GM13976 (cell line): ENCODE measurements at regions not wholly inside any gene's neighbourhood (a gene's known extent, or its start where the extent isn't known, plus 50 kb on each side); places are given as distances from the start of the nearest gene placed in this dataset.

Source experiments
- DNase-seq: peaks from one replicate; pipeline ENCODE4 v3.0.0; 2012; ENCODE audit warnings: low spot score
- in situ Hi-C: fragments of 300-500 bp; cut with MboI; formaldehyde crosslinking; loops from one replicate; pipeline ENCODE4 v1.12.0; 2022; ENCODE audit warnings: low sequenced_read_pairs, mixed read lengths, inconsistent platforms; ENCODE audit not compliant: unreplicated experiment
- TF ChIP-seq, protein P1 (sequence below): IDR thresholded peaks from 2 replicates; pipeline ENCODE4 v1.5.1; 2012; ENCODE audit warnings: borderline replicate concordance, mild to moderate bottlenecking; ENCODE audit not compliant: insufficient read depth; ENCODE audit errors: extremely low read depth, missing control alignments, control extremely low read depth

DNA sequence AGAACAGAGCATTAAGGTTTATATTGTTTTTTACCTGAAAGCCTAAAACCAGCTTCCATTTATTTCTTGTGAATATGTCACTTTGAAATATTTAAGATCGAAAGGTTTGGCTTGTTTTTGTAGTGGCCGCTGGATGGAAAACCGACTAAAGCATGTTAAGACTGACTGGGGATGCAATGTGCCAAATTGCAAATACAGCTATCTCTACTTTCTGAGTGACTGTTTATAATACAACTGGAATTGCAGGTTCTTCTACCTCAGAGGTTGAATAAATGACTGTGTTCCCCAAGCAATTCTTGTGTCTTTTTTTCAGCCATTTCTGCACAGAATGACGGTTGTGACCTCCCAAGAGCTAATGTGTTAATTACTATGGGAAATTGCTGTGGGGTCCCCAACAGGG, 50.0 kb upstream of the TMTC4 start:
- in situ Hi-C loops: loop anchor here (25.0 kb wide), 1 partner anchor 363 kb away; no protein-coding TSS in a partner anchor
- TF ChIP-seq, protein P1, sequence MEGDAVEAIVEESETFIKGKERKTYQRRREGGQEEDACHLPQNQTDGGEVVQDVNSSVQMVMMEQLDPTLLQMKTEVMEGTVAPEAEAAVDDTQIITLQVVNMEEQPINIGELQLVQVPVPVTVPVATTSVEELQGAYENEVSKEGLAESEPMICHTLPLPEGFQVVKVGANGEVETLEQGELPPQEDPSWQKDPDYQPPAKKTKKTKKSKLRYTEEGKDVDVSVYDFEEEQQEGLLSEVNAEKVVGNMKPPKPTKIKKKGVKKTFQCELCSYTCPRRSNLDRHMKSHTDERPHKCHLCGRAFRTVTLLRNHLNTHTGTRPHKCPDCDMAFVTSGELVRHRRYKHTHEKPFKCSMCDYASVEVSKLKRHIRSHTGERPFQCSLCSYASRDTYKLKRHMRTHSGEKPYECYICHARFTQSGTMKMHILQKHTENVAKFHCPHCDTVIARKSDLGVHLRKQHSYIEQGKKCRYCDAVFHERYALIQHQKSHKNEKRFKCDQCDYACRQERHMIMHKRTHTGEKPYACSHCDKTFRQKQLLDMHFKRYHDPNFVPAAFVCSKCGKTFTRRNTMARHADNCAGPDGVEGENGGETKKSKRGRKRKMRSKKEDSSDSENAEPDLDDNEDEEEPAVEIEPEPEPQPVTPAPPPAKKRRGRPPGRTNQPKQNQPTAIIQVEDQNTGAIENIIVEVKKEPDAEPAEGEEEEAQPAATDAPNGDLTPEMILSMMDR: no peak
- no peak for DNase-seq
